Mesenchymal stem cell (in vitro differentiated cells and primary cell): ENCODE measurements at regions not wholly inside any gene's neighbourhood (a gene's known extent, or its start where the extent isn't known, plus 50 kb on each side); places are given as distances from the start of the nearest gene placed in this dataset.

Experiments used
- DNase-seq: peaks from one replicate; pipeline ENCODE4 v3.0.0-alpha.2; 2013
- H2AFZ ChIP-seq: one replicate; pipeline ENCODE4 v1.6.1; 2013; ENCODE audit warnings: low read depth, mild to moderate bottlenecking, control low read depth, inconsistent platforms, low read length, moderate library complexity
- H2AK5ac ChIP-seq: 2 replicates; pipeline ENCODE4 v1.6.1; 2013; ENCODE audit warnings: low read length, moderate library complexity, mild to moderate bottlenecking, inconsistent platforms; ENCODE audit not compliant: severe bottlenecking
- H2BK120ac ChIP-seq: one replicate; pipeline ENCODE4 v1.6.1; 2013; ENCODE audit warnings: low read depth, mild to moderate bottlenecking, inconsistent platforms, low read length, moderate library complexity
- H2BK12ac ChIP-seq, 2 experiments: one replicate each; pipeline ENCODE4 v1.6.1; 2013; ENCODE audit warnings: inconsistent platforms in 2 of 2, low read length in 2 of 2, mild to moderate bottlenecking in 2 of 2, moderate library complexity in 2 of 2, control low read depth in 1 of 2
- H2BK15ac ChIP-seq: one replicate; pipeline ENCODE4 v1.6.1; 2013; ENCODE audit warnings: mild to moderate bottlenecking, low read depth, inconsistent platforms; ENCODE audit not compliant: poor library complexity, severe bottlenecking
- H2BK5ac ChIP-seq: 2 replicates; pipeline ENCODE4 v1.6.1; 2013; ENCODE audit warnings: low read depth, mild to moderate bottlenecking, low read length, control low read depth, inconsistent platforms; ENCODE audit not compliant: poor library complexity, severe bottlenecking
- H3K14ac ChIP-seq, 2 experiments: one replicate each; pipeline ENCODE4 v1.6.1; 2013; ENCODE audit warnings: inconsistent platforms in 2 of 2, low read length in 2 of 2, control low read depth in 1 of 2, mild to moderate bottlenecking in 1 of 2, moderate library complexity in 1 of 2
- H3K18ac ChIP-seq, 2 experiments: one replicate each; pipeline ENCODE4 v1.6.1; 2013; ENCODE audit warnings: inconsistent platforms in 2 of 2, low read length in 2 of 2, control low read depth in 1 of 2, low read depth in 1 of 2, mild to moderate bottlenecking in 1 of 2
- H3K23ac ChIP-seq, 2 experiments: one replicate each; pipeline ENCODE4 v1.6.1; 2013; ENCODE audit warnings: inconsistent platforms in 2 of 2, low read length in 2 of 2, mild to moderate bottlenecking in 2 of 2, moderate library complexity in 2 of 2, control low read depth in 1 of 2
- H3K27ac ChIP-seq: 2 replicates; pipeline ENCODE4 v1.5.1; 2013; ENCODE audit warnings: mild to moderate bottlenecking, moderate library complexity, low read length, control low read depth, inconsistent platforms; ENCODE audit not compliant: poor library complexity, severe bottlenecking
- H3K27me3 ChIP-seq, 2 experiments: 2 replicates each; pipeline versions ENCODE4 v1.6.1 to v1.7.0; 2013; ENCODE audit warnings: low read length in 2 of 2, mild to moderate bottlenecking in 2 of 2, moderate library complexity in 2 of 2, control low read depth in 1 of 2, inconsistent platforms in 1 of 2; ENCODE audit not compliant: control insufficient read depth in 1 of 2, insufficient read depth in 1 of 2
- H3K36me3 ChIP-seq, 2 experiments: 2 replicates each; pipeline versions ENCODE4 v1.6.1 to v1.7.0; 2013; ENCODE audit warnings: low read length in 2 of 2, control low read depth in 1 of 2, inconsistent platforms in 1 of 2, low read depth in 1 of 2, mild to moderate bottlenecking in 1 of 2; ENCODE audit not compliant: insufficient read depth in 2 of 2, control insufficient read depth in 1 of 2
- H3K4ac ChIP-seq, 2 experiments: one replicate each; pipeline ENCODE4 v1.6.1; 2013; ENCODE audit warnings: inconsistent platforms in 2 of 2, low read length in 2 of 2, mild to moderate bottlenecking in 2 of 2, moderate library complexity in 2 of 2, control low read depth in 1 of 2, low read depth in 1 of 2
- H3K4me1 ChIP-seq: 2 replicates; pipeline ENCODE4 v1.6.1; 2013; ENCODE audit warnings: low read depth, low read length, control low read depth; ENCODE audit not compliant: control insufficient read depth, insufficient read depth
- H3K4me2 ChIP-seq: 2 replicates; pipeline ENCODE4 v1.6.1; 2013; ENCODE audit warnings: low read length, mild to moderate bottlenecking, inconsistent platforms; ENCODE audit not compliant: poor library complexity, severe bottlenecking
- H3K4me3 ChIP-seq, 2 experiments: 2 replicates each; pipeline versions ENCODE4 v1.5.1 to v1.7.0; 2013; ENCODE audit warnings: low read length in 2 of 2, mild to moderate bottlenecking in 2 of 2, control low read depth in 1 of 2, low read depth in 1 of 2; ENCODE audit not compliant: insufficient read depth in 1 of 2
- H3K79me1 ChIP-seq: replicated peaks from 2 replicates; pipeline ENCODE4 v1.6.1; 2013; ENCODE audit warnings: mild to moderate bottlenecking, control low read depth, low read length, inconsistent platforms; ENCODE audit not compliant: poor library complexity, severe bottlenecking
- H3K9ac ChIP-seq: 2 replicates; pipeline ENCODE4 v1.7.0; 2013; ENCODE audit warnings: mild to moderate bottlenecking, low read length, moderate library complexity
- H3K9me3 ChIP-seq: 2 replicates; pipeline ENCODE4 v1.7.0; 2013; ENCODE audit warnings: mild to moderate bottlenecking, low read length; ENCODE audit not compliant: control insufficient read depth
- H4K8ac ChIP-seq: one replicate; pipeline ENCODE4 v1.6.1; 2013; ENCODE audit warnings: inconsistent platforms, mild to moderate bottlenecking, low read length, moderate library complexity
- H4K91ac ChIP-seq: one replicate; pipeline ENCODE4 v1.6.1; 2013; ENCODE audit warnings: mild to moderate bottlenecking, low read length, inconsistent platforms
- WGBS: methylation state at CpG from one replicate; pipeline ENCODE4 v1.1.7; 2013; ENCODE audit warnings: mixed read lengths; 5-methylcytosine and 5-hydroxymethylcytosine counted together

GRCh38 chr14:28300356-28300755 lies 466.2 kb upstream of the FOXG1 start:
- H3K4me1 ChIP-seq = peaks cover 2% of the 10 kb centered on the region
- DNase-seq = no peak
- H3K36me3 ChIP-seq = no peaks in the 10 kb centered on the region
- H3K79me1 ChIP-seq = no peaks in the 10 kb centered on the region
- H2BK120ac ChIP-seq = no peak overlapping the region
- no peak overlapping the region for H3K9ac ChIP-seq
- H3K9me3 ChIP-seq = no peaks in the 10 kb centered on the region
- no peak overlapping the region for H3K23ac ChIP-seq
- no peak overlapping the region for H4K8ac ChIP-seq
- H2BK12ac ChIP-seq = no peak overlapping the region
- H2AK5ac ChIP-seq = no peak overlapping the region
- no peak overlapping the region for H2AFZ ChIP-seq
- no peak overlapping the region for H3K18ac ChIP-seq
- H3K27me3 ChIP-seq = no peaks in the 10 kb centered on the region
- no peak overlapping the region for H2BK5ac ChIP-seq
- H3K4me3 ChIP-seq = no peak overlapping the region
- H3K4me2 ChIP-seq = no peak overlapping the region
- H2BK15ac ChIP-seq = no peak overlapping the region
- no peak overlapping the region for H4K91ac ChIP-seq
- H3K4ac ChIP-seq = no peak overlapping the region
- H3K27ac ChIP-seq = no peak overlapping the region
- no peak overlapping the region for H3K14ac ChIP-seq

- Histone ChIP-seq H3K9me3 (no peaks in the 10 kb centered on the region), H4K91ac (no peak overlapping the region), H3K4me1 (peaks cover 2% of the 10 kb centered on the region), H3K79me1 (no peaks in the 10 kb centered on the region), H2AFZ (no peak overlapping the region), H4K8ac (no peak overlapping the region), H2AK5ac (no peak overlapping the region), H3K4me2 (no peak overlapping the region), H3K23ac (no peak overlapping the region), H3K4ac (no peak overlapping the region), H3K36me3 (no peaks in the 10 kb centered on the region), H3K18ac (no peak overlapping the region), H2BK5ac (no peak overlapping the region), H3K4me3 (no peak overlapping the region), H3K27ac (no peak overlapping the region), H2BK12ac (no peak overlapping the region), H2BK120ac (no peak overlapping the region), H2BK15ac (no peak overlapping the region), H3K27me3 (no peaks in the 10 kb centered on the region), H3K9ac (no peak overlapping the region), H3K14ac (no peak overlapping the region)
- 98% methylated on average over 3 of the region's 4 CpGs for WGBS
- no peak for DNase-seq
Observed at GRCh38 chr14:28301179-28301578, 465.4 kb upstream of the FOXG1 start.

- WGBS = no CpG with 5 or more reads among the region's 1 CpG
Observed at GRCh38 chr14:28303248-28303647, 463.3 kb upstream of the FOXG1 start.

GRCh38 chr14:28305938-28306337 lies 460.6 kb upstream of the FOXG1 start:
- Histone ChIP-seq H3K4me3 (no peak overlapping the region), H3K4me2 (no peak overlapping the region), H3K14ac (no peak overlapping the region), H3K18ac (no peak overlapping the region), H2BK12ac (no peak overlapping the region), H3K23ac (no peak overlapping the region), H3K36me3 (no peaks in the 10 kb centered on the region), H3K9me3 (no peaks in the 10 kb centered on the region), H3K27ac (no peak overlapping the region), H3K4ac (no peak overlapping the region), H3K27me3 (no peaks in the 10 kb centered on the region), H2AFZ (no peak overlapping the region), H2AK5ac (no peak overlapping the region), H2BK15ac (no peak overlapping the region), H3K4me1 (no peaks in the 10 kb centered on the region), H3K9ac (no peak overlapping the region), H2BK5ac (no peak overlapping the region), H4K91ac (no peak overlapping the region), H2BK120ac (no peak overlapping the region), H3K79me1 (no peaks in the 10 kb centered on the region), H4K8ac (no peak overlapping the region)
- no peak for DNase-seq

More at GRCh38 chr14:28303248-28303647, 463.3 kb upstream of the FOXG1 start:
- Histone ChIP-seq H3K9me3 (no peaks in the 10 kb centered on the region), H3K9ac (no peak overlapping the region), H3K23ac (no peak overlapping the region), H3K4me1 (peaks cover 2% of the 10 kb centered on the region), H3K27ac (no peak overlapping the region), H2AK5ac (no peak overlapping the region), H2BK5ac (no peak overlapping the region), H2BK12ac (no peak overlapping the region), H4K91ac (no peak overlapping the region), H3K27me3 (no peaks in the 10 kb centered on the region), H2BK15ac (no peak overlapping the region), H3K4ac (no peak overlapping the region), H3K4me2 (no peak overlapping the region), H3K36me3 (no peaks in the 10 kb centered on the region), H3K4me3 (no peak overlapping the region), H3K79me1 (no peaks in the 10 kb centered on the region), H4K8ac (no peak overlapping the region), H3K18ac (no peak overlapping the region), H2AFZ (no peak overlapping the region), H3K14ac (no peak overlapping the region), H2BK120ac (no peak overlapping the region)
- no peak for DNase-seq
